ENCODE measurements at regions not wholly inside any gene's neighbourhood (a gene's known extent, or its start where the extent isn't known, plus 50 kb on each side); places are given as distances from the start of the nearest gene placed in this dataset.

DNA sequence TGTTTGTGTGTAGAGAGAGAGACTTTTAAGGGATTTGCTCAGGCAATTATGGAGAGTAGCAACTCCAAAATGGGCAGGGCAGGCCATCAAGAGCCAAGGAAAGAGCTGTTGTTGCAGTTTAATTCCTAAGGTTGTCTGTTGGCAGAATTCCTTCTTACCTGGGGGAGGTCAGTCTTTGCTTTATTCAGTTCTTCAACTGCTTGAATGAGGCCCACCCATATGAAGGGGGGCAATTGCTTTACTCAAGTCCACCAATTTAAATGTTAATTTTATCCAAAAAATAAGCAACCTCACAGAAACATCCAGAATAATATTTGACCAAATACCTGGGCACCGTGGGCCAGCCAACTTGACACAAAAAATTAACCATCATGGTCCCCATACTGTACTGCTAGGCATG, 137.7 kb upstream of the KLHL25 start:
- TF ChIP-seq RAD21 (IDR thresholded peaks at IDR 0.05; ENCODE audit: low read depth) (no peak), TCF12 (IDR thresholded peaks at IDR 0.05; ENCODE audit: low read depth) (no peak), EGR1 (IDR thresholded peaks at IDR 0.05) (no peak), ZBTB7A (IDR thresholded peaks at IDR 0.05; ENCODE audit: low read depth) (no peak)

DNA sequence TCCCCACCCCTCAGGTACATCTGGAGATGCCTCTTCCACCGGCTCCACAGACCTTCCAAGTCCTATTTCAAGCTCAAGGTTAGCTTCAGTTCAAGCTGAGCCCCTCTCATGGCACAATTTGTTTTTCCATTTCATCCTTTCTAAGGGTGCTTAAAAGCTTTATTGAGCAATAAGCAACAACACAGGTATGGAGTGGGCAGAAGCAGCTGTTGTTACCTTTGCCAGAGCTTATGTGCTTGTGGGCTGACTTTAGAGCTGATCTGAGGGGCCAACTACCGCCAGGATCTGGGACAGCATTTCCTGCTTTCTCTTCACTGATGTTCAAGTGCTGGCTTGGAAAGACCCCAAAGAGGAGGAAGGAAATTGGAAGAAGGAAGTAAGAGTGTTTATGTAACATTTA, 140.0 kb upstream of the KLHL25 start:
- TF ChIP-seq NFIC (IDR thresholded peaks at IDR 0.05) (no peak), CEBPB (IDR thresholded peaks at IDR 0.05) (no peak), EGR1 (IDR thresholded peaks at IDR 0.05) (no peak)

DNA sequence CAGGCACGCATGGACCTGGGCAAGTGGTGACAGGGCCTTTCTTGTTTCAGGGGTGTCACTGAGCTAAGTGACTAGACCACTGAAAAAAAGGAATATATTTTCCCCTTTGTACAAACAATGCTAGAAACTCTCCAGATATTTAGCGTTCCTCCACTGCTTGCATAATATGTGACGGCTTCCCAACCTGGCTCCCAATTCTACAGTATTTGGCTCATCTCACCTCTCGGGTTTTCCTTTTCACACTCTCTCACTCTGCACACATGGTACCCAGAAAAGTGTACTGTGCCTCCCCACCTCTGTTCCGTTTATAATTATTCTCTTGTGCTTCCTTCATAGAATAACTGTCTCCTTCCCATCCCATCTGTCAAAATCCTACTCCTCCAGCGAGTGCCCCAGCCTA, 140.5 kb upstream of the KLHL25 start:
- TF ChIP-seq TAF1 (IDR thresholded peaks at IDR 0.05; ENCODE audit: low read depth), result no peak
- TF ChIP-seq YY1 (IDR thresholded peaks at IDR 0.05; ENCODE audit: low read depth), result no peak
- no peak for TF ChIP-seq NFIC (IDR thresholded peaks at IDR 0.05)
- TF ChIP-seq EGR1 (IDR thresholded peaks at IDR 0.05), result no peak
- no peak for TF ChIP-seq EP300 (IDR thresholded peaks at IDR 0.05; ENCODE audit: borderline replicate concordance)
- no peak for TF ChIP-seq CEBPB (IDR thresholded peaks at IDR 0.05)
- TF ChIP-seq, protein P1, sequence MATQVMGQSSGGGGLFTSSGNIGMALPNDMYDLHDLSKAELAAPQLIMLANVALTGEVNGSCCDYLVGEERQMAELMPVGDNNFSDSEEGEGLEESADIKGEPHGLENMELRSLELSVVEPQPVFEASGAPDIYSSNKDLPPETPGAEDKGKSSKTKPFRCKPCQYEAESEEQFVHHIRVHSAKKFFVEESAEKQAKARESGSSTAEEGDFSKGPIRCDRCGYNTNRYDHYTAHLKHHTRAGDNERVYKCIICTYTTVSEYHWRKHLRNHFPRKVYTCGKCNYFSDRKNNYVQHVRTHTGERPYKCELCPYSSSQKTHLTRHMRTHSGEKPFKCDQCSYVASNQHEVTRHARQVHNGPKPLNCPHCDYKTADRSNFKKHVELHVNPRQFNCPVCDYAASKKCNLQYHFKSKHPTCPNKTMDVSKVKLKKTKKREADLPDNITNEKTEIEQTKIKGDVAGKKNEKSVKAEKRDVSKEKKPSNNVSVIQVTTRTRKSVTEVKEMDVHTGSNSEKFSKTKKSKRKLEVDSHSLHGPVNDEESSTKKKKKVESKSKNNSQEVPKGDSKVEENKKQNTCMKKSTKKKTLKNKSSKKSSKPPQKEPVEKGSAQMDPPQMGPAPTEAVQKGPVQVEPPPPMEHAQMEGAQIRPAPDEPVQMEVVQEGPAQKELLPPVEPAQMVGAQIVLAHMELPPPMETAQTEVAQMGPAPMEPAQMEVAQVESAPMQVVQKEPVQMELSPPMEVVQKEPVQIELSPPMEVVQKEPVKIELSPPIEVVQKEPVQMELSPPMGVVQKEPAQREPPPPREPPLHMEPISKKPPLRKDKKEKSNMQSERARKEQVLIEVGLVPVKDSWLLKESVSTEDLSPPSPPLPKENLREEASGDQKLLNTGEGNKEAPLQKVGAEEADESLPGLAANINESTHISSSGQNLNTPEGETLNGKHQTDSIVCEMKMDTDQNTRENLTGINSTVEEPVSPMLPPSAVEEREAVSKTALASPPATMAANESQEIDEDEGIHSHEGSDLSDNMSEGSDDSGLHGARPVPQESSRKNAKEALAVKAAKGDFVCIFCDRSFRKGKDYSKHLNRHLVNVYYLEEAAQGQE (IDR thresholded peaks at IDR 0.05; ENCODE audit: low read depth), result no peak
- no peak for TF ChIP-seq TCF12 (IDR thresholded peaks at IDR 0.05; ENCODE audit: low read depth)

DNA sequence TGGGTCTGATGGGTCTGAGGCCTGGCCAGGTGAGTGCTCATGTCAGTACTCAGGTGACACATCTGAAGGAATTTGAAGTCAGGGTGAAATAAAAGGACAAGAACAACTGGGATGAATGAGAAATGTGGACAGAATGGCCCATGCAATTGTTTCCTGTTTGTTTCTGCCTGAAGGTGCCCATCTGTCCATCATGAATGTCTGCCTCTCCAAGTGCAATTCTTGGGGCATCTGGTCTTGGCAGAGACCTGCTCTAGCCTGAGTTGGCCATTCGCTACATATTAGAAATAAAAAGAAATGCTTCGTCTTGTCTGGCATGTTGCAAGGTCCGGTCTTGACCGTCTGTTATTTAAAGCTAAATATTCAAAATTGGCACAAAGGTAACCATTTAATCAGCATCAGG, 142.0 kb upstream of the AGBL1 start:
- TF ChIP-seq, protein P2, sequence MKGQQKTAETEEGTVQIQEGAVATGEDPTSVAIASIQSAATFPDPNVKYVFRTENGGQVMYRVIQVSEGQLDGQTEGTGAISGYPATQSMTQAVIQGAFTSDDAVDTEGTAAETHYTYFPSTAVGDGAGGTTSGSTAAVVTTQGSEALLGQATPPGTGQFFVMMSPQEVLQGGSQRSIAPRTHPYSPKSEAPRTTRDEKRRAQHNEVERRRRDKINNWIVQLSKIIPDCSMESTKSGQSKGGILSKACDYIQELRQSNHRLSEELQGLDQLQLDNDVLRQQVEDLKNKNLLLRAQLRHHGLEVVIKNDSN (IDR thresholded peaks at IDR 0.05), result no peak
- TF ChIP-seq CREB1 (IDR thresholded peaks at IDR 0.05; ENCODE audit: low read depth) (no peak), ZBTB7A (IDR thresholded peaks at IDR 0.05; ENCODE audit: low read depth) (no peak), CEBPB (IDR thresholded peaks at IDR 0.05) (no peak), EGR1 (IDR thresholded peaks at IDR 0.05) (no peak), RAD21 (IDR thresholded peaks at IDR 0.05; ENCODE audit: low read depth) (no peak), EP300 (IDR thresholded peaks at IDR 0.05; ENCODE audit: borderline replicate concordance) (no peak), TCF12 (IDR thresholded peaks at IDR 0.05; ENCODE audit: low read depth) (no peak), TAF1 (IDR thresholded peaks at IDR 0.05; ENCODE audit: low read depth) (no peak), TEAD4 (IDR thresholded peaks at IDR 0.05) (no peak), YY1 (IDR thresholded peaks at IDR 0.05; ENCODE audit: low read depth) (no peak), FOXM1 (IDR thresholded peaks at IDR 0.05; ENCODE audit: borderline replicate concordance, low read depth) (no peak), NFIC (IDR thresholded peaks at IDR 0.05) (no peak)
- TF ChIP-seq, protein P3, sequence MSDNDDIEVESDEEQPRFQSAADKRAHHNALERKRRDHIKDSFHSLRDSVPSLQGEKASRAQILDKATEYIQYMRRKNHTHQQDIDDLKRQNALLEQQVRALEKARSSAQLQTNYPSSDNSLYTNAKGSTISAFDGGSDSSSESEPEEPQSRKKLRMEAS (IDR thresholded peaks at IDR 0.05), result no peak
- TF ChIP-seq, protein P1 (IDR thresholded peaks at IDR 0.05; ENCODE audit: low read depth), result no peak

DNA sequence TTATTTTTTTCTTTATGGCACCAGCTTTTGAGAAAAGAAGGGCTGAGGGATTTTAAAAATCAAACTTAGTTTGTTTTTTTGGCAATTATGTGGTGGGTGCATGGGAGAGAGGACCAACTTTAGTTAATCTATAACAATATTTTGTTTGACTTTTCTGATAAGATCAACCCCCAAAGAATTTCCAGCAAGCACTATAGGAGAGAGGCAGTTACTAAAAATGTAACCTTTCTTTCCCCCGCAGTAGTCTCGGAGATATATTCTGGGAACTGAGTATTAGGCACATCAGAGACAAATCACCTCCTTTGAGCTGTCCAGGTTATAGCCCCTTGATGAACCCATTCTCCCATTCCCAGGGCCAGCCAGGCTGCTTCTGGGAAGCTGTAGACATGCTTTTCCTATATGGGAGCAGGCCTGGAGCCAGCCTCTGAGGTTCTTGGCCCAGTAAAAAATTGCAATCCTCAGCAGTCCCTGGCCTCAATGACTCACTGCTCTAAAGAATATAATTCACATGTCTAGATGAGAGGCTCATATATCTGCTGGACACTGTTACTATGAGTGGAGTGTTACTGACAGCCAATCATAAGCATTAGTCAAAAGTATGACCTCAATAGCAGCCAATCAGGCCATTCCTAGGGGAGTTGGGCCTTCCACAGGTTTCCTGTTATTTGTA, 138.3 kb upstream of the AGBL1 start:
- no peak for TF ChIP-seq RAD21 (IDR thresholded peaks at IDR 0.05; ENCODE audit: low read depth)
- no peak for TF ChIP-seq TAF1 (IDR thresholded peaks at IDR 0.05; ENCODE audit: low read depth)
- TF ChIP-seq ZBTB7A (IDR thresholded peaks at IDR 0.05; ENCODE audit: low read depth), result no peak
- TF ChIP-seq NFIC (IDR thresholded peaks at IDR 0.05), result no peak
- TF ChIP-seq TCF12 (IDR thresholded peaks at IDR 0.05; ENCODE audit: low read depth), result no peak
- TF ChIP-seq, protein P1 (IDR thresholded peaks at IDR 0.05; ENCODE audit: low read depth), result no peak
- no peak for TF ChIP-seq CREB1 (IDR thresholded peaks at IDR 0.05; ENCODE audit: low read depth)
- no peak for TF ChIP-seq TEAD4 (IDR thresholded peaks at IDR 0.05)
- no peak for TF ChIP-seq FOXM1 (IDR thresholded peaks at IDR 0.05; ENCODE audit: borderline replicate concordance, low read depth)
- TF ChIP-seq, protein P3 (IDR thresholded peaks at IDR 0.05), result no peak
- TF ChIP-seq, protein P2 (IDR thresholded peaks at IDR 0.05), result no peak
- TF ChIP-seq EP300 (IDR thresholded peaks at IDR 0.05; ENCODE audit: borderline replicate concordance), result no peak
- no peak for TF ChIP-seq YY1 (IDR thresholded peaks at IDR 0.05; ENCODE audit: low read depth)
- TF ChIP-seq EGR1 (IDR thresholded peaks at IDR 0.05), result no peak
- no peak for TF ChIP-seq CEBPB (IDR thresholded peaks at IDR 0.05)

All from Ishikawa (cell line).